ENCODE measurements at regions not wholly inside any gene's neighbourhood (a gene's known extent, or its start where the extent isn't known, plus 50 kb on each side); places are given as distances from the start of the nearest gene placed in this dataset.

DNA sequence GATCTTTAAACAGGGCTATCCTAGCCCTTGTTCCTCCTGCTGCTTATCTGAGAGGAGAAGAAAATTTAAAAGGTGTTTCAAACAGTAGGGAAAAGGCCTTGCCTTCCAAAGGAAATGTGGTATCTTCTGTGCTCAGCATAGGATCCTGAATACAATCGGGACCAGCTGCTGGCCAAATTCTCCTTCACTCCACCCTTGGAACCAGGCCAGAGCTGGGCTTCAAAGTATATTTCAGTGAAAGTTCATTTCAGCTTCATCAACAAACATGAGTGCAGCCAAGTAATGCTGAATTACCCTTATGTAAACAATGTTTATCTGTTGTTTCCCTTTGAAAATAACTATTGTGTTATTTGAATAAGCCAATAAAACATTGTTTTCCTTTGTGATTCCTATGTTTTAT, 146.5 kb upstream of the MEOX2 start:
- TF ChIP-seq, protein P1, sequence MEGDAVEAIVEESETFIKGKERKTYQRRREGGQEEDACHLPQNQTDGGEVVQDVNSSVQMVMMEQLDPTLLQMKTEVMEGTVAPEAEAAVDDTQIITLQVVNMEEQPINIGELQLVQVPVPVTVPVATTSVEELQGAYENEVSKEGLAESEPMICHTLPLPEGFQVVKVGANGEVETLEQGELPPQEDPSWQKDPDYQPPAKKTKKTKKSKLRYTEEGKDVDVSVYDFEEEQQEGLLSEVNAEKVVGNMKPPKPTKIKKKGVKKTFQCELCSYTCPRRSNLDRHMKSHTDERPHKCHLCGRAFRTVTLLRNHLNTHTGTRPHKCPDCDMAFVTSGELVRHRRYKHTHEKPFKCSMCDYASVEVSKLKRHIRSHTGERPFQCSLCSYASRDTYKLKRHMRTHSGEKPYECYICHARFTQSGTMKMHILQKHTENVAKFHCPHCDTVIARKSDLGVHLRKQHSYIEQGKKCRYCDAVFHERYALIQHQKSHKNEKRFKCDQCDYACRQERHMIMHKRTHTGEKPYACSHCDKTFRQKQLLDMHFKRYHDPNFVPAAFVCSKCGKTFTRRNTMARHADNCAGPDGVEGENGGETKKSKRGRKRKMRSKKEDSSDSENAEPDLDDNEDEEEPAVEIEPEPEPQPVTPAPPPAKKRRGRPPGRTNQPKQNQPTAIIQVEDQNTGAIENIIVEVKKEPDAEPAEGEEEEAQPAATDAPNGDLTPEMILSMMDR (IDR thresholded peaks at IDR 0.05): no peak
- TF ChIP-seq, protein P2, sequence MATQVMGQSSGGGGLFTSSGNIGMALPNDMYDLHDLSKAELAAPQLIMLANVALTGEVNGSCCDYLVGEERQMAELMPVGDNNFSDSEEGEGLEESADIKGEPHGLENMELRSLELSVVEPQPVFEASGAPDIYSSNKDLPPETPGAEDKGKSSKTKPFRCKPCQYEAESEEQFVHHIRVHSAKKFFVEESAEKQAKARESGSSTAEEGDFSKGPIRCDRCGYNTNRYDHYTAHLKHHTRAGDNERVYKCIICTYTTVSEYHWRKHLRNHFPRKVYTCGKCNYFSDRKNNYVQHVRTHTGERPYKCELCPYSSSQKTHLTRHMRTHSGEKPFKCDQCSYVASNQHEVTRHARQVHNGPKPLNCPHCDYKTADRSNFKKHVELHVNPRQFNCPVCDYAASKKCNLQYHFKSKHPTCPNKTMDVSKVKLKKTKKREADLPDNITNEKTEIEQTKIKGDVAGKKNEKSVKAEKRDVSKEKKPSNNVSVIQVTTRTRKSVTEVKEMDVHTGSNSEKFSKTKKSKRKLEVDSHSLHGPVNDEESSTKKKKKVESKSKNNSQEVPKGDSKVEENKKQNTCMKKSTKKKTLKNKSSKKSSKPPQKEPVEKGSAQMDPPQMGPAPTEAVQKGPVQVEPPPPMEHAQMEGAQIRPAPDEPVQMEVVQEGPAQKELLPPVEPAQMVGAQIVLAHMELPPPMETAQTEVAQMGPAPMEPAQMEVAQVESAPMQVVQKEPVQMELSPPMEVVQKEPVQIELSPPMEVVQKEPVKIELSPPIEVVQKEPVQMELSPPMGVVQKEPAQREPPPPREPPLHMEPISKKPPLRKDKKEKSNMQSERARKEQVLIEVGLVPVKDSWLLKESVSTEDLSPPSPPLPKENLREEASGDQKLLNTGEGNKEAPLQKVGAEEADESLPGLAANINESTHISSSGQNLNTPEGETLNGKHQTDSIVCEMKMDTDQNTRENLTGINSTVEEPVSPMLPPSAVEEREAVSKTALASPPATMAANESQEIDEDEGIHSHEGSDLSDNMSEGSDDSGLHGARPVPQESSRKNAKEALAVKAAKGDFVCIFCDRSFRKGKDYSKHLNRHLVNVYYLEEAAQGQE (IDR thresholded peaks at IDR 0.05; ENCODE audit: insufficient read depth in 1 of 2, low read depth in 2 of 2, low read length in 1 of 2): no peak

All from Panc1 (cell line).